Thyroid gland (tissue), 4 donors: ENCODE measurements at regions not wholly inside any gene's neighbourhood (a gene's known extent, or its start where the extent isn't known, plus 50 kb on each side); places are given as distances from the start of the nearest gene placed in this dataset.

ENCODE experiments used
- POLR2A ChIP-seq, 2 donors: fragments of 450-650 bp; IDR thresholded peaks; one replicate each; pipeline ENCODE4 v1.6.1; 2017; ENCODE audit warnings: antibody characterized with exemption in 2 of 2, mild to moderate bottlenecking in 2 of 2, moderate library complexity in 1 of 2
- TF ChIP-seq, protein P1 (sequence below), 6 experiments: fragments of 200-600 bp in 3 of 6; fragments of 450-650 bp in 3 of 6; sonication (generic) in 3 of 6; IDR thresholded peaks; one replicate each; pipeline ENCODE4 v1.5.1; 2016 to 2019; ENCODE audit warnings: antibody characterized with exemption in 6 of 6, mild to moderate bottlenecking in 2 of 6, inconsistent platforms in 1 of 6, moderate library complexity in 1 of 6

DNA sequence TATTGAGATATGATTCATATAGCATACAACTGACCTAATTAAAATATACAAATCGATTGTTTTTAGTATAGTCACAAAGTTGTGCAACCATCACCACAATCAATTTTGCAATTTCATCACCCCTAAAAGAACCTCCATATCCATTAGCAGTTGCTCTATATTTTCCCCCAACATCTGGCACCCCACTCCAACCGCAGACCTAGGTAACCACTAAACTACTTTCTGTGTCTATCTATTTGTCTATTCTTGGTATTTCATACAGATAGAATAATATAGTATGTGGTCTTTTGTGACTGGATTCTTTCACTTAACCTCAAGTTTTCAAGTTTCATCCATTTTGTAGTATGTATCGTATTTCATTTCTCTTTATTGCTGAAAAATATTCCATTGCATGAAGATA is 126.0 kb upstream of the CRY1 start:
- TF ChIP-seq, protein P1, sequence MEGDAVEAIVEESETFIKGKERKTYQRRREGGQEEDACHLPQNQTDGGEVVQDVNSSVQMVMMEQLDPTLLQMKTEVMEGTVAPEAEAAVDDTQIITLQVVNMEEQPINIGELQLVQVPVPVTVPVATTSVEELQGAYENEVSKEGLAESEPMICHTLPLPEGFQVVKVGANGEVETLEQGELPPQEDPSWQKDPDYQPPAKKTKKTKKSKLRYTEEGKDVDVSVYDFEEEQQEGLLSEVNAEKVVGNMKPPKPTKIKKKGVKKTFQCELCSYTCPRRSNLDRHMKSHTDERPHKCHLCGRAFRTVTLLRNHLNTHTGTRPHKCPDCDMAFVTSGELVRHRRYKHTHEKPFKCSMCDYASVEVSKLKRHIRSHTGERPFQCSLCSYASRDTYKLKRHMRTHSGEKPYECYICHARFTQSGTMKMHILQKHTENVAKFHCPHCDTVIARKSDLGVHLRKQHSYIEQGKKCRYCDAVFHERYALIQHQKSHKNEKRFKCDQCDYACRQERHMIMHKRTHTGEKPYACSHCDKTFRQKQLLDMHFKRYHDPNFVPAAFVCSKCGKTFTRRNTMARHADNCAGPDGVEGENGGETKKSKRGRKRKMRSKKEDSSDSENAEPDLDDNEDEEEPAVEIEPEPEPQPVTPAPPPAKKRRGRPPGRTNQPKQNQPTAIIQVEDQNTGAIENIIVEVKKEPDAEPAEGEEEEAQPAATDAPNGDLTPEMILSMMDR (IDR thresholded peaks at IDR 0.05), result no peak
- TF ChIP-seq POLR2A (IDR thresholded peaks at IDR 0.05), result no peak
